ENCODE measurements at regions not wholly inside any gene's neighbourhood (a gene's known extent, or its start where the extent isn't known, plus 50 kb on each side); places are given as distances from the start of the nearest gene placed in this dataset.
"Not testable (repeated sequence)": the region's sequence is repeated elsewhere in the genome, so short reads cannot be mapped to it uniquely, and the experiment has no call there.

DNA sequence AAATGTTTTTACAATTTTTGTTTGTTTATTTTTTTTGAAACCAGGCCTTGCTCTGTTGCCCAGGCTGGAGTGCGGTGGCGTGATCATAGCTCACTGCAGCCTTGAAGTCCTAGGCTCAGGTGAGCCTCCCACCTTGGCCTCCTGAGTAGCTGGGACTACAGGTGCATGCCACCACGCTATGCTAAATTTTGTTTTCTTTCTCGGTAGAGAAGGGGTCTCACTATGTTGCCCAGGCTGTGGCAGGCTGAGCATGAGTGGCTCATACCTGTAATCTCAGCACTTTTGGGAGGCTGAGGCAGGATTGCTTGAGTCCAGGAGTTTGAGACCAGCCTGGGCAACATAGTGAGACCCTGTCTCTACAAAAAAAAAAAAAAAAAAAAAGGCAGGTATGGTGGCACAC, 60.2 kb upstream of the ADGRL1 start:
- not testable (repeated sequence) for TF ChIP-seq POLR2AphosphoS5 (IDR thresholded peaks at IDR 0.05; ENCODE audit: borderline replicate concordance, low read depth, low read length); EZH2 (IDR thresholded peaks at IDR 0.05); FOXP2 (optimal IDR thresholded peaks at IDR 0.05; ENCODE audit: control extremely low read depth, extremely low read length, insufficient read depth)

Measured in SK-N-MC (cell line).